Gastroesophageal sphincter (tissue), 3 donors: ENCODE measurements at regions not wholly inside any gene's neighbourhood (a gene's known extent, or its start where the extent isn't known, plus 50 kb on each side); places are given as distances from the start of the nearest gene placed in this dataset.

Source experiments
- EP300 ChIP-seq: sonication (generic); formaldehyde crosslinking; IDR thresholded peaks from one replicate; pipeline ENCODE4 v1.6.1; 2017; ENCODE audit warnings: antibody characterized with exemption, mild to moderate bottlenecking
- POLR2A ChIP-seq, 2 donors: fragments of 450-650 bp; IDR thresholded peaks; one replicate each; pipeline ENCODE4 v1.6.1; 2017; ENCODE audit warnings: antibody characterized with exemption in 2 of 2, mild to moderate bottlenecking in 2 of 2, moderate library complexity in 1 of 2
- POLR2AphosphoS5 ChIP-seq: sonication (generic); formaldehyde crosslinking; IDR thresholded peaks from one replicate; pipeline ENCODE4 v1.6.1; 2017; ENCODE audit warnings: antibody characterized with exemption
- TF ChIP-seq, protein P1 (sequence below), 4 experiments: fragments of 200-600 bp in 2 of 4; fragments of 450-650 bp in 2 of 4; sonication (generic) in 1 of 4; IDR thresholded peaks; one replicate each; pipeline ENCODE4 v1.5.1; 2017 to 2019; ENCODE audit warnings: antibody characterized with exemption in 4 of 4, mild to moderate bottlenecking in 2 of 4, moderate library complexity in 2 of 4

GRCh38 chr20:48155268-48155667 is 370.0 kb upstream of the SULF2 start:
- TF ChIP-seq, protein P1, sequence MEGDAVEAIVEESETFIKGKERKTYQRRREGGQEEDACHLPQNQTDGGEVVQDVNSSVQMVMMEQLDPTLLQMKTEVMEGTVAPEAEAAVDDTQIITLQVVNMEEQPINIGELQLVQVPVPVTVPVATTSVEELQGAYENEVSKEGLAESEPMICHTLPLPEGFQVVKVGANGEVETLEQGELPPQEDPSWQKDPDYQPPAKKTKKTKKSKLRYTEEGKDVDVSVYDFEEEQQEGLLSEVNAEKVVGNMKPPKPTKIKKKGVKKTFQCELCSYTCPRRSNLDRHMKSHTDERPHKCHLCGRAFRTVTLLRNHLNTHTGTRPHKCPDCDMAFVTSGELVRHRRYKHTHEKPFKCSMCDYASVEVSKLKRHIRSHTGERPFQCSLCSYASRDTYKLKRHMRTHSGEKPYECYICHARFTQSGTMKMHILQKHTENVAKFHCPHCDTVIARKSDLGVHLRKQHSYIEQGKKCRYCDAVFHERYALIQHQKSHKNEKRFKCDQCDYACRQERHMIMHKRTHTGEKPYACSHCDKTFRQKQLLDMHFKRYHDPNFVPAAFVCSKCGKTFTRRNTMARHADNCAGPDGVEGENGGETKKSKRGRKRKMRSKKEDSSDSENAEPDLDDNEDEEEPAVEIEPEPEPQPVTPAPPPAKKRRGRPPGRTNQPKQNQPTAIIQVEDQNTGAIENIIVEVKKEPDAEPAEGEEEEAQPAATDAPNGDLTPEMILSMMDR (IDR thresholded peaks at IDR 0.05), result no peak
- TF ChIP-seq POLR2AphosphoS5, result no peak
- no peak for TF ChIP-seq POLR2A (IDR thresholded peaks at IDR 0.05)
- TF ChIP-seq EP300, result no peak
